GM13977 (cell line): ENCODE measurements at regions not wholly inside any gene's neighbourhood (a gene's known extent, or its start where the extent isn't known, plus 50 kb on each side); places are given as distances from the start of the nearest gene placed in this dataset.

Source experiments
- DNase-seq: peaks from one replicate; pipeline ENCODE4 v3.0.0; 2012; ENCODE audit warnings: low spot score
- CTCF ChIP-seq: IDR thresholded peaks from 2 replicates; pipeline ENCODE4 v1.5.1; 2012; ENCODE audit warnings: mild to moderate bottlenecking, control low read depth; ENCODE audit not compliant: insufficient read depth; ENCODE audit errors: extremely low read depth, missing control alignments
- in situ Hi-C: fragments of 300-500 bp; cut with MboI; formaldehyde crosslinking; loops from one replicate; pipeline ENCODE4 v1.12.0; 2022; ENCODE audit warnings: low sequenced_read_pairs, low pct_unique_long_range_greater_than_20kb, mixed read lengths, inconsistent platforms; ENCODE audit not compliant: unreplicated experiment

GRCh38 chr2:16413947-16414346 is 251.7 kb downstream of the CYRIA start:
- TF ChIP-seq CTCF = no peak
- in situ Hi-C loops = no loop called here
- no peak for DNase-seq

DNA sequence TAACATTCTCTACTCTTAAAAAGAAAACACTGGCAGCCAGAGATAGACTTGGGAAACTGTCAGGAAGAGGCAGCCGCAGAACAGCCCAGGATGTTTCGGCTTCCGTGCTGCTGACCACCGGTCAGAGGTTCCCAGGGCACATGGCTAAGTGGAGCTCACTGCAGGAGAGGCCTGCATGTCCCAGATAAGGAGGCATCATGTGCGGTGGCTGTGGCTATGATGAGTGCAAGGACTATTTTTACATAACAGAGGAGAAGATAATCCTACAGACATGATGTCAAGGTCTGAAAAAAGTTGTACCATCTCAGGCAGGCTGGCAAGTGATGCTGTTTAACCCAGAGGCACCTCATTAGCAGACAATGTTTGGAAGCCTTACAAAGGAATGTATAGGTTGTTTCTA is 252.3 kb downstream of the CYRIA start:
- no peak for DNase-seq
- in situ Hi-C loops = no loop called here
- TF ChIP-seq CTCF = no peak

DNA sequence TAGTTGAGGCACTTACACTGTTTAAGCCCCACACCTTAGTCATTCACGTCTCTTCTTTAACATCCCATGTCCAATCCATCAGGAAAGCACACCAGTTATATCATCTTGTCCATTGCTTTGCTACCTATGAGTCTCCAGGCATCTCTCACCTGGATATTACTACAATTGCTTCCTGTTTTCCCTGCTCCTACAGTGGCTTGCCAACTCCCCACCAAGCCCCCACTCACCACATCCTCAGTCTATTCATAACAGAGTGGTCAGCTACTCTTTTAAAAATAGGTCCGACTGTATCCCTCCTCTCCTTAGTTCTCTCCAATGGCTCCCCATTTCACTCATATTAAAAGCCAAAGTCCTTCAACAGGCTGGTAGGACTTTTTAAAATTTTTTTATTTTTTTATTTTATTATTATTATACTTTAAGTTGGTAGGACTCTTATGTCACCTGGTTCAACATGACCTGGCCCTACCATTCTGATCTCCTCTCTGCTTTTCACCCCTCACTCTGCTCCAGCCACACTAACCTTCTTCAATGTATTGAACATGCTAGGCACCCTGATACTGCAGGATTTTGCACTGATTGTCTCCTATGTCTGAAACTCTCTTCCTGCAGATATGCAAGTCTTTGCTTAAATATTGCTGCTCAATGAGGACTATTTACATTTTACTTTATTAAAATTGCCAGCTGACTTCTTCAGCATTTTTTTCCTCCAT is 253.2 kb downstream of the CYRIA start:
- no peak for DNase-seq
- in situ Hi-C loops = no loop called here
- no peak for TF ChIP-seq CTCF

DNA sequence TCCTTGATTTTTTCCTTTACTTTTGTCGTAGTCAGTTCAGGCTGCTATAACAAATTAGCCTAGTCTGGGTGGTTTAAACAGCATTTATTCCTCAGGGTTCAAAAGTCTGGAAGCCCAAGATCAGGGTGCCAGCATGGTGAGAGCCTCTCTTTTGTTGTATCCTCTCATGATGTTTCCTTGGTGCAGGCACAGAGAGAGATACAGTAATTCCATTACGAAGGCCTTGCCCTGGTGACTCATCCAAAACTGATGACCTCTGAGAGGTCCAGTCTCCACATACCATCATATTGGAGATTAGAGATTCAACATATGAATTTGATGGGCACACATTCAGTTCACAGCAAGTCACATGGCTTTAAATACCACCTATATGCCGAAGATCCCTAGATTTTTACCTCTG is 253.8 kb downstream of the CYRIA start:
- no peak for TF ChIP-seq CTCF
- in situ Hi-C loops = no loop called here
- no peak for DNase-seq

- in situ Hi-C loops = no loop called here
- no peak for DNase-seq
- no peak for TF ChIP-seq CTCF
These were observed 255.8 kb downstream of the CYRIA start for GRCh38 chr2:16409849-16410248.

DNA sequence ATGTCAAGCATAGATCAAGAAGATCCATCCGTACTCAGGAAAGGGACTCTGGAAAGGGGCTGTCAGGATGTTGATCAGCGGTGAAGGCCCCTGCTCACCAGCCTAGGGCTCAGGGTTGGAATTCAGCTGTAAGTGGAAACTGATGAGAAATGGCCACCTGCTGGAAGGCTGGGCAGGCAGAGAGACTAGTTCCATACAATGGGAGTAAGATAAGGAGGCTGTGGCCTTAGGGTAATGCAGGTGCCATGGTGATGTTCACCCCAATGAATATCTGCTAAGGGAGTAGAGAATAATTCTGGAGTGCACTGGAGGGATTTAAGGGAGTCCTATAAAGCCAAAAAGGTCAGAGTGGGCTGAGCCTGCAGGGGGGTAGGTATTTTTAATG is 256.6 kb downstream of the CYRIA start:
- in situ Hi-C loops = no loop called here
- DNase-seq = no peak
- TF ChIP-seq CTCF = no peak
